Skeletal muscle cell (primary cell): ENCODE measurements at regions not wholly inside any gene's neighbourhood (a gene's known extent, or its start where the extent isn't known, plus 50 kb on each side); places are given as distances from the start of the nearest gene placed in this dataset.

Source experiments
- DNase-seq: peaks from one replicate; pipeline ENCODE4 v3.0.0-alpha.2; 2010; ENCODE audit warnings: low read depth
- H3K4me3 ChIP-seq: 2 replicates; pipeline ENCODE4 v1.5.1; 2011; ENCODE audit warnings: low read depth, mild to moderate bottlenecking, control low read depth, low read length, moderate library complexity

DNA sequence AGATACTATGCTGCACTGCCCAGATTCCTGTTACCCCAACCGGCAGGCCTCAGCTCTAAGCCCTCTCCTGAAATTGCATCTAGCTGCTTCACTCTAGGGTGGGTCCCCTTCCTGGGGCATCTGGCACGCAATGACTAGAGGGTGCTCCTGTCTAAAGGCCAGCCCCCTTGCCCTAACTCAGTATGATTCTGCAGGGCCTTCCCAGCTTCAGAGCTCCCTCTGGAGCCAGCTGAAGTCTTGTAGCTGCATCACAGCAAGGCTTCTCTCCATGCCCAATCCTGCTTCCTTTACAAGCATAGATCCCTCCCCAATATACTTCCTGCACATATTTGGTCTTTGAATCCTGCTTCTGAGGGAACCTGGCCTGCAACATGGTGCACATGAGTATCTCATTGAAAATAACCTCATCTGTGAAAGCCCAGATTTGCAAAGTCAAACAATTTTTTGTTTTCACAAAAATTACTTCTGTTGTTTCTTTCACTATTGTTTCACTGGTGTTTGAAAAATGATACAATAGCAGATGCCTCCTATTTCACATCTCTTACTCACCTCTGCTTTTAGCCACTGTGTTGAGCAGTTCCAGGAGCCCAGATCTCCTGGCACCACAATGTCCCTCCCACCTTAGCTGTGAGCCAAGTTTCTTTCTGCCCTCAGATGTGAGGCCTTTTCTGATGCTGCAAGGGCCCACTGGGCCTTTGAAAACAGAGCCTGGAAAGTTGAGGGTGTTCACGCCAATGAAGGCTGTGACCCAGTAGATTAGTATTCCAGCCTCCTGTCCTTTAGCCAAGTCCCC lies 169.5 kb upstream of the EGLN3 start:
- DNase-seq, result no peak
- no peak overlapping the region for H3K4me3 ChIP-seq

DNA sequence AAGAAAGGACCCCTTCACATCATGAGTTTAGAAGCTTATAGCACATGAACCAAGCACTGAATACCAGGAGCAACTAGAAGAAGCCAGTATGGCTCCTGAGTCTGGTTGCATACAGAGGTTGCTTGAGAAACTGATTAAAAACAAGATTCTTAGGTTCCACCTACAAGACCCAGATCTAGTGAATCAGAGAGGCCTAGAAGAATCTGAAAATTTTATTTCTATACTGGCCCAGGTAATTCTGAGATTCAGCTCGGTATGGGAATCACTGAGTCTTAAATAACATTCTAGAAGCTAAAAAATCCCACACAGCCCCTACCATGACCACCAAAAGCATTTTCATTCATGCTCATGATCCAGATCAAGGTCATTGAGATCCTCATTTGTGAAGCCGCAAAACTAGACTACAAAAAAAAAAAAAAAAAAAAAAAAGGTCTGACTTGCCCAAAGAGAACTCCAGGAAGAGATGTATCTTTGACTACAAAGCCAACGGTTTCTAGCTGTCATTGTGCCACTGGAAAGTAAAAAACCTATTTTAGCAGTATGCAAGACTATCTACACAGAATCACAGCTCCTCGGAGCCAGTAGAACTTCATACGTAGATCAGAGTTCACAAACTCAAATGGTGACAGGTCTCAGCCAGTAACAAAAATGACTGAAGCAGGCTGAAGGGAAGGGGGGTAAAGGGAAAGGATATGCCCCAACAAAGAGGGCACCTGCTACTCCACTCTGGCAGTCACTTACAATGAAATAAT lies 168.4 kb upstream of the EGLN3 start:
- DNase-seq, result no peak
- H3K4me3 ChIP-seq, result no peak overlapping the region

DNA sequence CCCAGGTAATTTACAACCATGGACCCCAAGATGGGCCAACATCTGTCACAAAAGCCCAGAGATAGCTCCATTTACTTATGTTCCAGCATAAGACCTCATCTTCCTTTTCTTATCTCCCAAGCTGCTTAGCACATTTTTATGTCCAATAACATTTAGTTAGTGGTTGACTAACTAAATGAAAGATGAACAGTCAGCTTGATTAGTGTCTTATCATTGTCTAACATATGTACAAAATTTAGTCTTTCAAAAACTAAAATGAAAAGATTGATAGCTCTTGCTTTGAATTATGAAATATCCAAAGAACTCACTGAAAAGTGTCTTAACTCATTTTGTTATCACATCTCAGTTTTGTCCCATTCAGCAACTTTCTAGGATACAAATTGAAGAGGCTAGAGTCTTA lies 163.1 kb upstream of the EGLN3 start:
- no peak overlapping the region for H3K4me3 ChIP-seq
- no peak for DNase-seq

DNA sequence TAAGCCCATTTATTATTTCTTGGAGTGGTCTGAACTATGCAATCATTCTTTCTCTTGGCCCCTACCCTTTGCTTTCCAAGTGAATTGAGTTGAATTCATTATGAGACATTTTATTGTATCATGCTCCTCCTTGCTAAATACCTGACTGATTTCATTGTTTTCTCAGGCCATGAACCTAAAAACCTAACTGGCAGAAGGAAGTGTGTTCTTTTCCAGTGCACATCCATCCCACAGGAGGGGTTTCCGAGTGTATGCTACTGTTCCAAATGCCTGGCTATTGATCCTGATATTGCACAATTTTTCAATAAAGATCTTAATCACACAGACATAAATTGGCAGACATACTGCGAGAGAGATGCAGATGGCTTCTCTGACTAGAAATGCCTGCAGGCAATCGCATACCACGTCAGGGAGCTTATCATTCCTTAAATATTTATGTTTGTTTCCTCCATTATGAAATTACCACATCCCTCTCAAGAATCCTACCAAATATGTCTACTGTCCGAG lies 162.2 kb upstream of the EGLN3 start:
- DNase-seq, result no peak
- H3K4me3 ChIP-seq, result no peak overlapping the region

DNA sequence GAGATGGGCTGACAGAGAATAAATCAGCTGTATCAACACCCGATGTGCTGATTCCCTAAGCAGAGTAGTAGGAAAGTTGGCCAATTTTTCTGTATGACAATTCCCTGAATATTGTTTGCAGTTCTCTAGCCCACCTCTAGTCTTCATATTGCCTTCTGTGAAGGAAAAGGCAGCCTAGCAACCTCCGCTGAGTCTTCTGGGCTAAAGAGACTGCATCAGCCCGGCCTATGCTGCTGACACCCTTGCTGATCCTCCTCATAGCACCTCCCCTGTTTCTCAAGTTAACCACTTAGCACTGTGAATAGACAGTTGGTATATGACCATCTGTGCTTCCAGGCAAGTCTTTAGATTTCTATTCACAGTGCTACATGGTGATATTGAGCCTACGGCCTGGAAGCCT lies 161.1 kb upstream of the EGLN3 start:
- H3K4me3 ChIP-seq, result no peak overlapping the region
- no peak for DNase-seq

DNA sequence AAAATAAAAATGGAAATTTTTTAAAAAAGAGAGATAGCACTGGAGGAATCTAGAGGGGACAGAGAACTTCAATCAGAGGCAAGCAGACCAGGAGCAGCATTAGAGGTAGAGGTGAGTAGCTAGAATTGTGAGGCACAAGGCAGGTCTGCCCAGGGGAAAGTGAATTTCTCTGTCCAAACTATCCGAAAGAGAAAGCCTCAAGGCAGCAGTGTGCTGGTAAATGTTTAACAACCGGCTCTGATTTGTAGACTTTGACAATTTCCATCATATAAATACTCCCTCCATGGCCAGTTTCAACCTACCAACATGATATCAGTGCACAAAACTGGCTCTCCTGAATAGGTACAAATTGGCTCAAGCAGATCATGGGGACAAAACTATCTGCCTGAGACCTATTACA lies 160.6 kb upstream of the EGLN3 start:
- DNase-seq, result no peak
- H3K4me3 ChIP-seq, result no peak overlapping the region

DNA sequence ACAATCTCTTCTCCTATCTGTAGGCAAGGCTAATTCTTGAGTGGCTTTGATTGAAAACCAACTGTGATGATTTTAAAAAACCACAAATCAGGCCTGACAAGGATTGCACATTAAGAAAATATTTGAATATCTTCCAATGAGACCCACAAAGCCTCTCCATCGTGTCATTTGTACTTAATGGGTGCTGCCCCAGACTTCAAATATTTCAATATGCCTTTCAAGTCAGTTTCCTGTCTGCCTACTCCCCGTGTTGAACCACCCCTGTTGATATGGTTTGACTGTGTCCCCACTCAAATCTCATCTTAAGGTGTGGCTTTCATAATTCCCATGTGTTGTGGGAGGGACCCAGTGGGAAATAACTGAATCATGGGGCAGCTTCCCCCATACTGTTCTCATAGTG lies 159.7 kb upstream of the EGLN3 start:
- DNase-seq, result no peak
- H3K4me3 ChIP-seq, result no peak overlapping the region

DNA sequence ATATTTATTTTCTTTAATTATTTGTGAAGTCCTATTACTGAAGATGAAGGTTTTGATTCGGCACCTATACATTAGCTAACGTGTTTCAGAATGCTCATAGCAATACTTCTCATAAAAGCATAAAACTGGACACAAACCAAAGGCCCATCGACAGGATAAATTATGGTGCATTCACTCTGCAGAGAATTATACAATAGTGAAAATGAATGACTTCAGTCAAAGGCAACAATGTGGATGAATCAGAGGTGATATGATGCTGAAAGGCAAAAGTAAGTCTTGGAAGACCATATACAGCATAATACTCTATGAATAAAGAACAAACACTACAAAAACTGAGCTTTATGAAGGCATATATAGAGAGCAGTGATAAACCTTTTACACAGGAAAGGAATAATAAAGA lies 156.6 kb upstream of the EGLN3 start:
- H3K4me3 ChIP-seq, result no peak overlapping the region
- DNase-seq, result no peak

DNA sequence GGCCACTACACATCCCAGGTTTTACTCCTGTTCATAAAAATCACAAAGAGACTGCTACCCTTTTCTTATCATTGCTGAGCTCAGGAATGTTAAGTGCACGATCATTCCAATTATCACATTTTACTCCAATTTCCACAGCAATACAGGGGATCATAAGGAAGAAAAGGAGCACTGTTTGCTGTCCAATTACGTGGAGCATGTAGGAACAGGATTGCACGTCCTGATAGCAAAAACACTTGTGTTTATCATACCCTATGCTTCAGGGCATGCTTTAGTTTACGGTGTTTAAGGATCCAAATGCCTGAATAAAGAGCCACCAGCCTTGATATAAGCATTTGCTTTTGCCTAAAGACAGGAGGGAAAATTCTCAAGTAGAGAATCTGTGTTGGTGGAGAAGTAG lies 155.4 kb upstream of the EGLN3 start:
- DNase-seq, result no peak

DNA sequence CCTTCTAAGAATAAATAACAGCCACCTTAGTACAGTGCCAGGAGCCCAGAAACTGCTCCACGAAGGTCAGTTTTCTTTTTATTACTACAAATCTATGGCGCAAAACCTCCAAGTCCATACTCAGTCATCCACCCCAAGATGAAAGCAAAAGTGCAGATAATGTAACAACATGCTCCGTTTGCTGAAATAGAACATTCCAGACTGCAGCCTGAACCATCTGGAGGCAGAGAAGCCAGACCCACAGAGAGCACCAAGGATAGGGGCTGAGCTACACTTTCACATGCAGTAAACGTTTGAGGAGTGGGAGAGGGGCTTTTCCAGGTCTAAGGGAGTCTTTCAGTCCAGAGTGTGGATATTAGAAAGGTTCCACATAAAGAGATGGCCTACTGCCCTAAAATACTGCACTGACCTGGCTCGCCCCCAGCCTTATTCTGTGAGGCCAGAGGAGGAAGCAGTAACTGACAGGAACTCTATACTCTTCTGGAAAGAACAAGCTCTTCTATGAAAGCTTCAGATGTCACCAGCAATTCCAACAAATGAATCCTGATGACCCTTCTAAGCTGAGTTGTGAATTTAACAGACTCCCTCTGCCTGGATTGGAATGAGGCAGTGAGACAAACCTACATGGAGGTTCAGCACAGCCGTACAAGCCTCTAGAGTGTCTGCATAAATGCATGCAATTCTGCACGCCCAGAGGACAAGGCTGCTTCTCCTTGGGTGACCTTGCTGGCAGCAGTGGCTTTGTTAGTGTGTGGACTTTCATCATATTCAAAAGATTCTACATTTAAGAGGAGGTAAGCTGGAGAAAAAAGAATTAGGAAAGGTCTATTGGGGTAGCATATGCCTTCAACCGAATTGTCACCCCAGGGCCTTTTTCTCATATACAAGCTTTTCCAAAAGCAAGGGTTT lies 153.9 kb upstream of the EGLN3 start:
- H3K4me3 ChIP-seq, result no peak overlapping the region
- no peak for DNase-seq

More for the DNA sequence above, 155.4 kb upstream of the EGLN3 start:
- no peak overlapping the region for H3K4me3 ChIP-seq

DNA sequence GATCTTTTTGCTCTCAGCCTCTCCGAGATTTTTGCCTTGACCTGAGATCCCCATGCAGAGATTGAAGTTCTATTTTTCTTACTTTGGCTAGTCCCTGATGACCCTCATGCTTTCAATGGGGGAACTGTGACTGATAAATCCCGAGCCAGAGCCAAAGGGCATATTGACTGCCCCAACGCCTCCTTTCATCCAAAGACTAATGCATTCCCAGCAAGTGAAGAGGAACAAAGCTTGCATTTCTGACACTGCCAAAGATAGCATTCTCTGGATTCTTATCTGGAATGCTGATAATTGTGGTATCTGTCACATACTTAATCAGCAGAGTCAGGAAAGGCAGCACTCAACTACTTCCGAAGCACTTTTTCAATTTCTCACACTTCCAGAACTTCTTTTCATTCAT lies 152.3 kb upstream of the EGLN3 start:
- DNase-seq, result no peak

DNA sequence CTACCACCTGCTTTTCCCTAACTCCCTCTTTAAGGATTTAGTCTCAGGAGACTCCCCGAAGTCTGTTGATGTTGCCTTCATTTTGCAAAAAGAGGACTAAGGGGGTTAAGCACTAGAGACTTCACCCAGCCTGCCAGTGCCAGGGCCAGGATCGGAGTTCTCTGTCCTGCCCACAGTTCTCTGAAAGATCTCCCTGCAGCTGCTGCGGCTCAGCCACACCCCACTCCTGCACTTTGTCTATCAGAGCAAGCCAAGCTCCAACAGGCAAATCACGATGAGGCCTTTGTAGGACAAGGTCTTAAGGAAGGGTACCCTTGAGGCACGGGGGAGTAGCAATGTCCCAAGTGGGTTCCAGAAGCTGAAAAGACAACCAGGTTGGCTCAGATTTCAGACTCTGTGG lies 148.8 kb upstream of the EGLN3 start:
- no peak for DNase-seq

More for the DNA sequence above, 152.3 kb upstream of the EGLN3 start:
- H3K4me3 ChIP-seq, result no peak overlapping the region

DNA sequence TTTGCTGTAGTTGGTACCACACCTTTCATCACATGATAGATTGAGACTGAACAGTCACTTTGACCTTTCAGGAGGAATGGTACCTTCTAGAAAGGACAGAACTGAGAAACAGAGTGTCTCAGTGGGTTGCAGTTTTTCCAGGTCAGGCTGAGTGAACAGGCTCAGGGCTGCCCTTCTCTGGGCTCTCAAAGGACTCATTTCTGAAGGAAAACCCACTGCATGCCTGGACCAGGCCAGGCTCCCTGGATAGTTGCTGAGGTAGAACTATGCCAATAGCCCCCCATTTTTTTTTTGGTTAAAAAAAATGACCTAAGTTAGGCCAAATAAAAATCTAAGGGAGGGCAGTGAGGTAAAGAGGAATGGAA lies 148.1 kb upstream of the EGLN3 start:
- no peak for DNase-seq
- no peak overlapping the region for H3K4me3 ChIP-seq

More for the DNA sequence above, 148.8 kb upstream of the EGLN3 start:
- H3K4me3 ChIP-seq, result no peak overlapping the region

DNA sequence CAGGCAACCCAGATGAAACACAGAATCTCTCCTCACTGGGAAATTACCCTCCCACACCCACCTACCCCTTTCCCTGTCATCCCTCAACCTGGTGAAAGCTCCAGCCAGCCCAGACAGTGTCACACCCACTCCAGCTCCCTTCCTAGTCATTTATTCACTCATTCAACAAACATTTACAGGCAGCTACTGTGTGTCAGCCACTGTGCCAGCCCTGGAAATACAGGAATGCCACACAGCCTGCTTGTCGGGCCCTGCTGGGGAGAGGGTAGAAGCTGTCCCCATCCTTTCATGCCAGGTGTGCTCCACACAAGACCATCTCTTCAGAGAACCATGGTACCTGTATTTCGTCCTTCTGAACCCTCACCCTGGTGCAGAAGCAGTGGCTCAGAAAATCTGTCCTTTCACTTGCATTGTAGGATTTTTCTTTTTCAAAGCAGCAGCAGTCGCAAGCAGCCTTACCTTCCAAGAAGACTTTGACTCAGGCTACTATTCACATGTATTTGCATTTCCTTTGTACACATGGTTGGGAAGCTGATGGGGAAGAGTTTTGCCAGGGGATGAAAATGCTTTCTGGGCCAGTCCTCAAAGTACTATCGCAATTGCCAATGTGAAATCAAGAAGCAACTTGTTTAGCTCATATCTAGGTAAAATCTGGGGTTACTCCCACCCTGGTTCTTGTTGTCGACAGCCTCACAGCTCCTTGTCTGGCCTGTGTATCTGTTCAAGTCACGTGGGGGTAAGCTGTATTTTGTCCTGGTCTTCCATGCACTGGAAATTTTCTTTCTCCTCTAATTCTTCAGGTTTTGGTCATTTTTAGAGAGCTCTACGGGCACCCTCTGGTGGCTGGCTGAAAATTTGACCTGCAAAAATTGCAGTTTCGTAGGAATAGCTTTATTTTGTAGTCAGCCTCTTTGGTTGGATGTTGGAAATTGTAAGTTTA lies 147.4 kb upstream of the EGLN3 start:
- no peak for DNase-seq
- no peak overlapping the region for H3K4me3 ChIP-seq

DNA sequence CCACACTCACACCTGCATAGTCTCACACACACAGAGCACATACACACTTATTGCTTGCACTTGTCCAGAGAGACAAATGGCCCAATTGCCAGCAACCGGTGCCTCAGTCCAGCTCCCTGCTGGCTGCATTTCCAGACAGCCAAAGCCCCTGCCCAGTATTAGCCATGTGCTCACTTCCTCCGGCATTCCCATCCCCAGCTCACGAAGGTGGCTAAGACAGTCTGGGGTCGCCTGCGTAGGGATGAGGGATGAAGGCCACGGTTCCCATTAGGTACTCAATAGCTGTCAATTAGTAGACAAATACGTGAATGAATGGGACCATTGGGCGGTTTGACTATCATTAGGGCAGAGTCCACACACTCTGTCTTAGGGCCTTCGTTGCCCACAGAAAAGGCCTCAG lies 146.8 kb upstream of the EGLN3 start:
- DNase-seq, result no peak
- H3K4me3 ChIP-seq, result no peak overlapping the region

DNA sequence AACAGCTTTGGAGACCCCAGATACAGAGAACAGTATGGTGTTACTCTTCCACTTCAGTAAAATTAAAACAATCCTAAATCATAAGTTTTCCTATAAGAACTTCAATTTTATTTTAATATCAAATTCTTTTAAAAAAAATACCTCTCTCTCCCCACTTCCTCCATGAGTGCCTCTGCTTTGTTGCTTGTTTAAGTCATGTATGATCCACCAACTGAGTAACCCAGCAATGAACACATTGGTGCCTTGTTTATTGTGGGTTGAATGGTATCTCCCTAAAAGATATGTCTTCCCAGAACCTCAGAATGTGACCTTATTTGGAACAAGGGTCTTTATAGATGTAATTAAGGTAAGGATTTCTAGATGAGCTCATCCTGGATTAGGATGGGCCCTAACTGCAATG lies 143.5 kb upstream of the EGLN3 start:
- H3K4me3 ChIP-seq, result no peak overlapping the region

DNA sequence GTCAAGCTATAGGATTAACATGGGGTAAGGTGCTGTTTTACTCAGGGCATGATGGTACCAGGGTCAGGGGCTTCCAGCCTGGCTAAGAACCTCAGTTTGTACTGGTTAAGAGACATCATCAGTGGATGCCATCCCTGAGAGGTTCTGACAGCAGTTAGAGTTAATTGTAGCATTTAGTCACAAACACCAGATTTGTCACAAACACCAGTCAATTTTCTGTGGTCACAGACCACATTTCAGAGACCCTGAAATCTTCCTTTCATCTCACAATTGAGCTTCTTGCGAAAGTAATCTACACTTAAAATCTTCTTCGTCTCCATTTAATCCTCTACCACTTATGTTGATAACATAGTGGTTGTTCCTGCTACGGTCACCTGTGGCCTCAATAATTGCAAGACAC lies 143.0 kb upstream of the EGLN3 start:
- no peak for DNase-seq
- H3K4me3 ChIP-seq, result no peak overlapping the region

More for the DNA sequence above, 143.5 kb upstream of the EGLN3 start:
- DNase-seq, result no peak

DNA sequence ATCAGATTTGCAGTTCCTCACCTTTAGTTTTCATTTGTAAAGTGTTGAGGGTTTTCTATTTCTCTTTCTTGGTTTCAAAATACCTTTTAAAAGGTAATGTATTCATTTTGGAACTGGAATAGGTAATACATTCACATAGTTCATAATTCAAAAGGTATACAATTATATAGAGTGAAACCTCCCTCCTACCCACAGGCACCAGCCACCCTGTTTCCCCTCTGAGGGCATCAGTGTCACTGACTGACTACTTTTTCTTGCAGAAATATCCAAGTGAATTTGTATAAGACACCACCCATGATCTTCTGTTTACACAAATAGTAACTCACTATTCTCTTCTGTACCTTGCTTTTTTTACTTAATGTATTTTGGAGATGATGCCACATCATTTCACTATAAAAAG lies 139.6 kb upstream of the EGLN3 start:
- H3K4me3 ChIP-seq, result no peak overlapping the region
- no peak for DNase-seq

DNA sequence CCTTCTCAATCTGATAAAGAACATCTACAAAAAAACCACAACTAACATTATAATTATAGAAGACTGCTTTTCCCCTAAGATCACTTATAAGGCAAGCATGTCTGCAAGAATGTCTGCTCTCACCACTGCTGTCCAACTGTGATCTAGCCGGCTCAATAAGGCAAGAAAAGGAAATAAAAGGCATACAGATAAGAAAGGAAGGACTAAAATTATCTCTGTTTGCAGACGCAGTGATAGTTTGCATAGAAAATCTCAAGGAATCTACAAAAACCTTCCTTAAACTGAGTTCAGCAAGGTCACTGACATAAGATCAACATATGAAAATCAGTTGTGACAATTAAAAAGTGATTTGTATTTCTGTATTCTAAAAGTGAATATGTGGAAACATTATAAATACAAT lies 138.0 kb upstream of the EGLN3 start:
- DNase-seq, result no peak
- H3K4me3 ChIP-seq, result no peak overlapping the region
